Spinal cord (tissue), 9 donors: ENCODE measurements at regions not wholly inside any gene's neighbourhood (a gene's known extent, or its start where the extent isn't known, plus 50 kb on each side); places are given as distances from the start of the nearest gene placed in this dataset.
A peak's percentile ranks its signal among the peaks of the same experiment; 100 is the strongest.

Experiments
- DNase-seq, 6 donors: peaks; one replicate each; pipeline versions ENCODE4 v3.0.0 to v3.0.0-alpha.2; 2013 to 2015; ENCODE audit warnings: low spot score in 6 of 6, low read depth in 4 of 6
- H3K27ac ChIP-seq: one replicate; pipeline ENCODE4 v1.5.1; 2013; ENCODE audit warnings: low read depth, low read length, control low read depth
- H3K27me3 ChIP-seq: one replicate; pipeline ENCODE4 v1.6.1; 2013; ENCODE audit warnings: low read length; ENCODE audit not compliant: control insufficient read depth, insufficient read depth
- H3K36me3 ChIP-seq: one replicate; pipeline ENCODE4 v1.6.1; 2013; ENCODE audit warnings: low read length; ENCODE audit not compliant: control insufficient read depth, insufficient read depth
- H3K4me1 ChIP-seq: one replicate; pipeline ENCODE4 v1.6.1; 2013; ENCODE audit warnings: low read length; ENCODE audit not compliant: control insufficient read depth, insufficient read depth
- H3K4me3 ChIP-seq: one replicate; pipeline ENCODE4 v1.5.1; 2013; ENCODE audit warnings: low read depth, low read length, control low read depth
- H3K9me3 ChIP-seq: one replicate; pipeline ENCODE4 v1.6.1; 2013; ENCODE audit warnings: low read length; ENCODE audit not compliant: control insufficient read depth, insufficient read depth
- WGBS: methylation state at CpG from one replicate; pipeline ENCODE4 v1.1.5; 2013; ENCODE audit warnings: missing lambda C conversion rate; ENCODE audit not compliant: insufficient coverage; 5-methylcytosine and 5-hydroxymethylcytosine counted together
- donor health status: healthy.

DNA sequence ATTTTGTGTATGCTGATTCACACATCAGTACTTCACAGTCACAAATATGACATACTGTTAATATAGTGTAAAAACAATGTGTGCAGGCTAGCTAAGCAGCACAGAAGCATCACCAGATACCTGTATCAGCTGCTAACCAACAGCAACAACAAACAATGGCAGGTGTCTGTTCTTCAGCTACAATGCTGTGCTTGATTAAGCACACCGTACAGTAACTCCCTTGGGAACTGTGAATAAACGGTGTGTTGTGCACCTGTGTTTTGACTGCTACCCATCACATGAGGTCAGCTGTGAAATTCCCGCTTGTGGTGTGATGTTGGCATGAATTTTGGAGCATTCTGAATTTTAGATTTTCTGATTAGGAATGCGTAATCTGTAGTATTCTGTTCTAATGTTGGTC, 379.7 kb upstream of the FAT1 start:
- Histone ChIP-seq H3K27me3 (no peaks in the 10 kb centered on the region), H3K36me3 (no peaks in the 10 kb centered on the region), H3K27ac (no peak overlapping the region), H3K4me3 (no peak overlapping the region), H3K4me1 (no peaks in the 10 kb centered on the region), H3K9me3 (no peaks in the 10 kb centered on the region)
- WGBS: 83% methylated on average over 3 of the region's 4 CpGs
- DNase-seq: no peak

DNA sequence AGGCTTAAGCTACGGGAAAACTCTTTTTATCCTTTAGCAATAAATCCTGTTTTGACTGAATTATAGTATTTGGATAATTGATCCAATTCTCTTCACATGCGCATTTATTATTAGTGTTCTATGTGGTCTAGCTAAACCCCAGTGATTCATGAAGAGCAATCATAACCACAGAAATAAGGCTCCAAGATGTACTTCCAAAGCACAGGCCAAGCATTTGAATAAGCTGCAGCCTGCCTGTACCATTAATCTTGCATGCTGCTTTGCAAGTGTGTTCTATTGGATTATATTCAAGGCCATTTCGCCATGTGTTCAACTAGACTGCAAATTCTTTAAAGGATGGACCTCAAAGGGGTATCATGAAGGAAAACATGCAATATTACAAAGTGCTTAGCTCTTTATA, 385.2 kb upstream of the FAT1 start:
- Histone ChIP-seq H3K9me3 (no peaks in the 10 kb centered on the region), H3K4me1 (no peaks in the 10 kb centered on the region), H3K27me3 (no peaks in the 10 kb centered on the region), H3K27ac (no peak overlapping the region), H3K36me3 (no peaks in the 10 kb centered on the region), H3K4me3 (no peak overlapping the region)
- peak in 1 of 6 donors; percentile 58 for DNase-seq
- WGBS: 40% methylated on average over 1 of the region's 3 CpGs

DNA sequence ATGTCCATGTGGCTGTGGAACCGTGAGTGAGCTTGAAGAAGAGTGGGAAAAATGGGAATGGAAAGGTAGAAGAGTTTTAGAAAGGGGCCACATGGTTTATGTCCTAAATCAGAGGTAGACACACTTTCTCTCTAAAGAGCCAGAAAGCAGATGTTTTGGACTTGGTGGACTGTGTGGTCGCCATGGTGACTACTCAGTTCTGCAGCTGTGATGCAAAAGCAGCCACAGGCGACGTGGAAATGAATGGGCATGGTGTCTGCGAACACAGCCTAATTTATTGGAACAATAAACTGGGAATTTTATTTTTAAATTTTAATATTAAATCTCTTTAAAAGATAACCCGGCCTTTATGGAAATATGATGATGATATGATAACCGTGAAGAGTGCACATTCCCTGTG, 386.0 kb upstream of the FAT1 start:
- Histone ChIP-seq H3K4me1 (no peaks in the 10 kb centered on the region), H3K27me3 (no peaks in the 10 kb centered on the region), H3K27ac (no peak overlapping the region), H3K4me3 (no peak overlapping the region), H3K36me3 (no peaks in the 10 kb centered on the region), H3K9me3 (no peaks in the 10 kb centered on the region)
- 79% methylated on average over 2 of the region's 7 CpGs for WGBS
- DNase-seq: peak in 1 of 6 donors; percentile 61

DNA sequence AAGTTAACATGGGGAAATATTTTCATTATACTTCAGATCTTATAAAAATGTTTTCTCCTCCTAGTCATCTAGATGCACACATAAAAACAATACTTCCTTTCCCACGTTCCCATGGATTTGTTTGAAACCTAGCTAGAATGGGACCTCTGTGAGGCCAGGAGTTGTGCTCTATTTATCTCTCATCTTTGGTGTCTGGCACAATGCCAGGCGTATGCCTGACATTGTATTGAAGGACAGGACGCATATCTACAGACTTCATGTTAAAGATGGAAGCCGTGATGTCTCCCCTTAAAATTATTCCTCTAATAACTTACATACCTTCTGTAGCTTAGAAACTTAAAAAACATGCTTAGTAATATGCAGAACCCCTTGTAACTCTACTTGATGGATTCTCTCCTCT, 394.5 kb upstream of the FAT1 start:
- Histone ChIP-seq H3K36me3 (no peaks in the 10 kb centered on the region), H3K4me1 (no peaks in the 10 kb centered on the region), H3K9me3 (no peaks in the 10 kb centered on the region), H3K27ac (no peak overlapping the region), H3K4me3 (no peak overlapping the region), H3K27me3 (no peaks in the 10 kb centered on the region)
- 73% methylated on average over 2 of the region's 4 CpGs for WGBS
- no peak for DNase-seq

DNA sequence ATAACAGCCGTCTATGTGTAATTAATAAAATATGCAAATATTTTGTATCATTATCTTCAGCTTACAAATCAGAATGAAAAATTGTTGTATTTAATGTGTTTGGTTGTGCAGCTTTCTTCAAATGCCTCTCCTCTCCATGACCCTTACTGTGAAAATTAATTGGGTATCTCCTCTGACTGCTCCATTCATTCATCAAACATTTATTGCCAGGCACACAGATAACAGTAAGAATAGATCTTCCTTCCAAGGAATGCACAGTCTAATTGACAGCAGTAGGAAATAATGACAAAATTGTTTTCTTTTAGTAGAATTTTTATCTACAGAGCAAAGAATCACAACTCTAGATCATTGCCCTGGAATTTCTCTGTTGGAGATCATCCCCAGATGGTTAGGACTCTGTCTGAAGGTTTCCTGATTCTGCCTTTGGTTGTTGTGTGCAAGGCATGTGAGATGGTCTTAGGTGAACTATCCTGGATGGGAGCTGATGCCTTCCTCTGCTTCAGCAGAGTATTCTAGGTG, 395.0 kb upstream of the FAT1 start:
- Histone ChIP-seq H3K4me3 (no peak overlapping the region), H3K27ac (no peak overlapping the region), H3K9me3 (no peaks in the 10 kb centered on the region), H3K27me3 (no peaks in the 10 kb centered on the region), H3K4me1 (no peaks in the 10 kb centered on the region), H3K36me3 (no peaks in the 10 kb centered on the region)
- DNase-seq: no peak
- no CpG with 5 or more reads among the region's 1 CpG for WGBS

DNA sequence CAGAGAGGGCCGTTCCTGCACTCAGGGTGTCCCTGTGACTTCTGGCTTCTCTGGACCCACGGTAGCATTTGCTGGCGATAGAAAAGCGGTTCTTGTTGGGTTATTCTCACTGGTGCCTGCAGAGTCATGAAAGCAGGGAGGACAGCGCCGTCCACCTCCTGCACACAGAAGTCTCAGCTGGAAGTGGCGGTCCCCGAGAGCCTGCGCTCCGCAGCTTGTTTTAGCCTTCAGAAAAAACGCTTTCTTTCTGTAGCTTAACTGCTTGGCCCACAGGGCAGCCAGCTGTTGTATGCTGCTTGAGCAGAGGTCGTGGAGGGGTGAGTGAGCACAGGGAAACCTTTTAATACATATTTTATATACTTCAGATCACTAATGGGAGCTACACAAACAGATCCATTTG, 400.7 kb upstream of the FAT1 start:
- Histone ChIP-seq H3K27ac (no peak overlapping the region), H3K36me3 (no peaks in the 10 kb centered on the region), H3K27me3 (no peaks in the 10 kb centered on the region), H3K4me3 (no peak overlapping the region), H3K9me3 (no peaks in the 10 kb centered on the region), H3K4me1 (peaks cover 6% of the 10 kb centered on the region)
- 49% methylated on average over 6 of the region's 12 CpGs for WGBS
- peak in 2 of 6 donors; percentile 37 to 71 for DNase-seq

DNA sequence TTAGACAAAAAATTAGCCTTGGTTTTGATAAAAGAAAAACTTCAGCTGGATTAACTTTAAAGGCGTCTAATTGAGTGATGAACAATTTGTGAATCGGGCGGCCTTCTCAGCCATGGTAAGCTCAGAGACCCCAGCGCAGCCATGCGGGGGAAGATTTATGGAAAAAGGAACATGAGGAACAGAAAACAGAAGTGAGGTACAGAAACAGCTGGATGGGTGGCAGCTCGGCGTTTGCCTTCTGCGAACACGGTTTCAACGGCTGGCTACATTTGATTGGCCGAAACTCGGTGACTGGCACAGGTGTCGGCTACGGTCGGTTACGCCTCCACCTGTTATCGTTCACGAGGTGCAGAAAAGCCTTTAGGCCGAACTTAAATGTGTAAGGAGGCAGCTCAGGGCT, 401.4 kb upstream of the FAT1 start:
- Histone ChIP-seq H3K9me3 (no peaks in the 10 kb centered on the region), H3K36me3 (no peaks in the 10 kb centered on the region), H3K27ac (no peak overlapping the region), H3K27me3 (no peaks in the 10 kb centered on the region), H3K4me1 (peaks cover 6% of the 10 kb centered on the region), H3K4me3 (no peak overlapping the region)
- DNase-seq: no peak
- 93% methylated on average over 12 of the region's 19 CpGs for WGBS

DNA sequence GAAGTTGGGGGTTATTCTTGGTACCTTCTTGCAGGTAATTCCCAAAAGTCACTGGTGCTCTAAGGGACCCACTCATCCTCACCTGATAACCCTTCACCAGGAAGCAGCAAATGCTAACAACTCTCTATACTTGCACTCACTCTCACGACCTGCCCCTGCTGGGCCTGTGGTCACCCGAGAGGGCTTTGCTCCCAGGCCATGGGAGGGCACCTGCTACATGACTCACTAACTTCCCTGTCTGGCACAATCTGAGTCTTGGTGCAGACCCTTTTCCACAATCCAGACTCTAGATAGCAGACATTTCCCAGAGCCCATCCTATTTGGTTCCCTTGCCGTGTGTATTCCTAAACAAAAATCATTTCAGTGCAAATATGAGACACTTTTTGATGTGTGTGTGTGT, 403.8 kb upstream of the FAT1 start:
- Histone ChIP-seq H3K9me3 (no peaks in the 10 kb centered on the region), H3K4me1 (peaks cover 6% of the 10 kb centered on the region), H3K27me3 (no peaks in the 10 kb centered on the region), H3K27ac (no peak overlapping the region), H3K36me3 (no peaks in the 10 kb centered on the region), H3K4me3 (no peak overlapping the region)
- WGBS: 77% methylated on average over 2 of the region's 3 CpGs
- DNase-seq: no peak

DNA sequence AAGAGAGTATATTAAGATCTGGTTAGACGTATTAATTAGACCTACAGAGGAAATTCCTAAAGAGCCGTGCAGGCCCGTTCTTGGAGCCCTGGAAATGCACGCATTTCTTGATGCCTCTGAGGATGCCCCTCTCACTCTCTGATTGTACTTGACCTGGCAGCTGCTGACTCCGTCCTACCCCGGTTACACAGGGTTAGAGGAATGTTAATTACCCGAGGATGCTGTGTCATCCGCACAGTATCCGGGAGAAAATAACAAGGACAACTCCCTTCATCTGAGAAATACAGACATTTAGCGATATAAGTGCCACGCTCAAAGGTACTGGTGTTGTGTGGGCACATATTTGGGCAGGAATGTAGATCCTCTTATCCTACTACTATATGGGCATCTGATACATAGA, 404.6 kb upstream of the FAT1 start:
- Histone ChIP-seq H3K4me3 (no peak overlapping the region), H3K4me1 (peaks cover 6% of the 10 kb centered on the region), H3K27me3 (no peaks in the 10 kb centered on the region), H3K36me3 (no peaks in the 10 kb centered on the region), H3K27ac (no peak overlapping the region), H3K9me3 (no peaks in the 10 kb centered on the region)
- no peak for DNase-seq
- 62% methylated on average over 4 of the region's 11 CpGs for WGBS

DNA sequence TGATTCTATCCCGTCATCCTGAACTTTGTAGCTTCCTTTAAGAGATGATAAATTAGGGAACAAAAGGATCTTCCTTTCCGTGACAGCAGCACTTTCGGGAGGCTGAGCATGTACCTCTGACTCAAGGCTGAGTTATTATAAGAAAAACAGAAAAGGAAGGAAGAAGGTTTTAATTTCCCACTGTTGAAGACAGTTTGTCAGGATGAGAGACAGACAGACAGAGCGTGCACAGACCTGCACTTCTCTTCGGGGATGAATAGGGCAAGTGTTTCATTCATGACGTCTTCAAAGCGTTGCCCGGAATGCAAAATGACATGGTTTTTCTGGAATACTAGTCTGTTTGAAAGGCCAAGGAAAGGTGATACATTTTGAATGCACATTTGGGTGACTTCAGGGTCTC, 405.3 kb upstream of the FAT1 start:
- 32% methylated on average over 8 of the region's 8 CpGs for WGBS
- no peak overlapping the region for H3K27ac ChIP-seq
- H3K27me3 ChIP-seq: no peaks in the 10 kb centered on the region
- peaks cover 6% of the 10 kb centered on the region for H3K4me1 ChIP-seq
- no peaks in the 10 kb centered on the region for H3K36me3 ChIP-seq
- H3K9me3 ChIP-seq: no peaks in the 10 kb centered on the region
- no peak overlapping the region for H3K4me3 ChIP-seq
- peak in 2 of 6 donors; percentile 21 to 59 for DNase-seq
